Keratinocyte (primary cell): ENCODE measurements at regions not wholly inside any gene's neighbourhood (a gene's known extent, or its start where the extent isn't known, plus 50 kb on each side); places are given as distances from the start of the nearest gene placed in this dataset.

Experiments used
- EZH2 ChIP-seq: IDR thresholded peaks from one replicate; pipeline ENCODE4 v1.6.1; 2012; ENCODE audit warnings: inconsistent platforms, mild to moderate bottlenecking, low read length, moderate library complexity
- TF ChIP-seq, protein P1 (sequence below), 3 experiments: IDR thresholded peaks in 1 of 3; conservative IDR thresholded peaks in 1 of 3; optimal IDR thresholded peaks in 1 of 3; 2 replicates in 2 of 3; 3 replicates in 1 of 3; pipeline versions ENCODE3 to v1.5.1; 2011; ENCODE audit warnings: low read length in 3 of 3, mild to moderate bottlenecking in 3 of 3, moderate library complexity in 2 of 3, control low read depth in 1 of 3, inconsistent platforms in 1 of 3; ENCODE audit not compliant: insufficient read depth in 2 of 3; ENCODE audit errors: extremely low read depth in 1 of 3

DNA sequence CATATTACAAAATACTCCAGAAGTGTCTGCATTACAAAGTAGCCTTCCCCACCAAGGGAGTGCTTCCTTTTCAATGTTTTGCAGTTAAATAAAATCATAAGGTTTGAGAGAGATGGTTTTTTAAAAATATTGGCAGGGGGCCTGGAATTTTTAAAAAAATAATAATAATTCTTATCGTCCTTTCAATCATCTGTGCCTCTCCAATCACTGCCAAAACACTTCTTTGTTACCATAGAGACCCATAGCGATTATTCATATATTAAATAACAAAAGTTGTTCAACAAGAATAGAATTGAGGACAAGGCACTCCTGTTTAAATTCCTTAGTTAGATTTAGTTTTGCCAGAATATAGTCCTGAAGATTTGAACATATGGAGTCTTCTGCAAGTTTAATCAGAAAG, 203.1 kb downstream of the FAT4 start:
- TF ChIP-seq EZH2: no peak
- TF ChIP-seq, protein P1, sequence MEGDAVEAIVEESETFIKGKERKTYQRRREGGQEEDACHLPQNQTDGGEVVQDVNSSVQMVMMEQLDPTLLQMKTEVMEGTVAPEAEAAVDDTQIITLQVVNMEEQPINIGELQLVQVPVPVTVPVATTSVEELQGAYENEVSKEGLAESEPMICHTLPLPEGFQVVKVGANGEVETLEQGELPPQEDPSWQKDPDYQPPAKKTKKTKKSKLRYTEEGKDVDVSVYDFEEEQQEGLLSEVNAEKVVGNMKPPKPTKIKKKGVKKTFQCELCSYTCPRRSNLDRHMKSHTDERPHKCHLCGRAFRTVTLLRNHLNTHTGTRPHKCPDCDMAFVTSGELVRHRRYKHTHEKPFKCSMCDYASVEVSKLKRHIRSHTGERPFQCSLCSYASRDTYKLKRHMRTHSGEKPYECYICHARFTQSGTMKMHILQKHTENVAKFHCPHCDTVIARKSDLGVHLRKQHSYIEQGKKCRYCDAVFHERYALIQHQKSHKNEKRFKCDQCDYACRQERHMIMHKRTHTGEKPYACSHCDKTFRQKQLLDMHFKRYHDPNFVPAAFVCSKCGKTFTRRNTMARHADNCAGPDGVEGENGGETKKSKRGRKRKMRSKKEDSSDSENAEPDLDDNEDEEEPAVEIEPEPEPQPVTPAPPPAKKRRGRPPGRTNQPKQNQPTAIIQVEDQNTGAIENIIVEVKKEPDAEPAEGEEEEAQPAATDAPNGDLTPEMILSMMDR (optimal IDR thresholded peaks at IDR 0.05 in 1 of 3, IDR thresholded peaks at IDR 0.05 in 1 of 3, conservative IDR thresholded peaks at IDR 0.05 in 1 of 3; ENCODE audit: extremely low read depth in 1 of 3, insufficient read depth in 2 of 3, low read length in 3 of 3): no peak
